HG02884 (cell line): ENCODE measurements at regions not wholly inside any gene's neighbourhood (a gene's known extent, or its start where the extent isn't known, plus 50 kb on each side); places are given as distances from the start of the nearest gene placed in this dataset.

Experiments used
- ATAC-seq: cut with Tn5 transposase; IDR thresholded peaks from one replicate; pipeline ENCODE4 v1.9.1; 2021; ENCODE audit warnings: mild to moderate bottlenecking, moderate library complexity; ENCODE audit not compliant: unreplicated experiment

- no peak for ATAC-seq
Observed at GRCh38 chr1:13921190-13921589, 221.2 kb downstream of the PRDM2 start.

GRCh38 chr1:13922466-13923110 lies 222.6 kb downstream of the PRDM2 start:
- ATAC-seq, result no peak

- ATAC-seq, result no peak
Observed at GRCh38 chr1:13926556-13926955, 226.6 kb downstream of the PRDM2 start.

GRCh38 chr1:13927736-13928135 lies 227.7 kb downstream of the PRDM2 start:
- ATAC-seq, result no peak

GRCh38 chr1:13929313-13929712 lies 229.3 kb downstream of the PRDM2 start:
- ATAC-seq, result no peak

GRCh38 chr1:13930151-13930550 lies 230.2 kb downstream of the PRDM2 start:
- no peak for ATAC-seq

- ATAC-seq, result no peak
Observed at GRCh38 chr1:13931226-13931625, 231.2 kb downstream of the PRDM2 start.

- no peak for ATAC-seq
Observed at GRCh38 chr1:13935336-13935735, 235.3 kb downstream of the PRDM2 start.

- no peak for ATAC-seq
Observed at GRCh38 chr1:13941315-13941714, 241.3 kb downstream of the PRDM2 start.

- no peak for ATAC-seq
Observed at GRCh38 chr1:13943055-13943454, 243.1 kb downstream of the PRDM2 start.

- no peak for ATAC-seq
Observed at GRCh38 chr1:13945856-13946255, 245.9 kb downstream of the PRDM2 start.

- ATAC-seq, result no peak
Observed at GRCh38 chr1:13947658-13948057, 247.7 kb downstream of the PRDM2 start.

GRCh38 chr1:13948396-13948795 lies 248.4 kb downstream of the PRDM2 start:
- ATAC-seq, result no peak

- ATAC-seq, result no peak
Observed at GRCh38 chr1:13948888-13949391, 249.0 kb downstream of the PRDM2 start.

- no peak for ATAC-seq
Observed at GRCh38 chr1:13949546-13949945, 249.6 kb downstream of the PRDM2 start.

- no peak for ATAC-seq
Observed at GRCh38 chr1:13950637-13951036, 250.6 kb downstream of the PRDM2 start.

GRCh38 chr1:13951793-13952751 lies 252.1 kb downstream of the PRDM2 start:
- no peak for ATAC-seq

- no peak for ATAC-seq
Observed at GRCh38 chr1:13952985-13953384, 253.0 kb downstream of the PRDM2 start.

- ATAC-seq, result no peak
Observed at GRCh38 chr1:13956393-13956792, 256.4 kb downstream of the PRDM2 start.

GRCh38 chr1:13960375-13960987 lies 260.5 kb downstream of the PRDM2 start:
- no peak for ATAC-seq

- ATAC-seq, result no peak
Observed at GRCh38 chr1:13964768-13965167, 264.8 kb downstream of the PRDM2 start.
